Epithelial cell of proximal tubule (primary cell): ENCODE measurements at regions not wholly inside any gene's neighbourhood (a gene's known extent, or its start where the extent isn't known, plus 50 kb on each side); places are given as distances from the start of the nearest gene placed in this dataset.

Source experiments
- DNase-seq: peaks from one replicate; pipeline ENCODE4 v3.0.0-alpha.2; 2011; ENCODE audit warnings: low read depth
- H3K4me3 ChIP-seq: 2 replicates; pipeline ENCODE4 v1.5.1; 2011; ENCODE audit warnings: low read depth, mild to moderate bottlenecking, low read length
- CTCF ChIP-seq: conservative IDR thresholded peaks from 2 replicates; pipeline ENCODE4 v1.5.1; 2012; ENCODE audit warnings: low read depth, mild to moderate bottlenecking, low read length

- TF ChIP-seq CTCF = no peak
- DNase-seq = no peak
- no peak overlapping the region for H3K4me3 ChIP-seq
These were observed 191.2 kb downstream of the FZD1 start for GRCh38 chr7:91455411-91455810.

- no peak for DNase-seq
- no peak for TF ChIP-seq CTCF
- H3K4me3 ChIP-seq = no peak overlapping the region
These were observed 193.0 kb downstream of the FZD1 start for GRCh38 chr7:91457208-91457607.

GRCh38 chr7:91459539-91459938, 195.3 kb downstream of the FZD1 start:
- DNase-seq = no peak
- TF ChIP-seq CTCF = no peak
- no peak overlapping the region for H3K4me3 ChIP-seq

GRCh38 chr7:91462316-91462715, 198.1 kb downstream of the FZD1 start:
- no peak for TF ChIP-seq CTCF
- no peak overlapping the region for H3K4me3 ChIP-seq
- no peak for DNase-seq

GRCh38 chr7:91463330-91463729, 199.1 kb downstream of the FZD1 start:
- no peak for DNase-seq
- TF ChIP-seq CTCF = no peak
- no peak overlapping the region for H3K4me3 ChIP-seq

GRCh38 chr7:91465595-91466061, 201.4 kb downstream of the FZD1 start:
- TF ChIP-seq CTCF = no peak
- H3K4me3 ChIP-seq = no peak overlapping the region
- DNase-seq = no peak

- no peak for TF ChIP-seq CTCF
- no peak overlapping the region for H3K4me3 ChIP-seq
- DNase-seq = no peak
These were observed 204.0 kb downstream of the FZD1 start for GRCh38 chr7:91468256-91468655.
